ENCODE measurements at regions not wholly inside any gene's neighbourhood (a gene's known extent, or its start where the extent isn't known, plus 50 kb on each side); places are given as distances from the start of the nearest gene placed in this dataset.

DNA sequence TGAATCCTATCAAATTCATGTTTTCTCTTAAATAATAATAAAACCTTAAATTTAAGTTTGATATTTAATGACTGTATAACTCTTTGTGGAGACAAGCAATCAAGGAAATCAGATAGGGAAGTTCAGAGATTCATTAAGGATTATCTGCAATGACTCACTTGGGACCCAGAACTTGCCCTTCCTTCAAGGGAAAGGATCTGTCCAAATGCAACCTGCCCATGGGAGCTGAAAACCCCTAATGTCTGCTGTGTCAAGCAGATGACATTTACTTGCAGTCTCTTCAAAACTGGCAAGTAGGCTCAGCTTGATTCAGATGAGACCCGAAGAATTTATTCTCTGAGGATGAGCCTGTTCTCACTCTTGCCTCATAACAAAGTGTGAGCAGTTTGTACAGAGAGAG lies 1577.6 kb downstream of the EFNA5 start:
- TF ChIP-seq, protein P1, sequence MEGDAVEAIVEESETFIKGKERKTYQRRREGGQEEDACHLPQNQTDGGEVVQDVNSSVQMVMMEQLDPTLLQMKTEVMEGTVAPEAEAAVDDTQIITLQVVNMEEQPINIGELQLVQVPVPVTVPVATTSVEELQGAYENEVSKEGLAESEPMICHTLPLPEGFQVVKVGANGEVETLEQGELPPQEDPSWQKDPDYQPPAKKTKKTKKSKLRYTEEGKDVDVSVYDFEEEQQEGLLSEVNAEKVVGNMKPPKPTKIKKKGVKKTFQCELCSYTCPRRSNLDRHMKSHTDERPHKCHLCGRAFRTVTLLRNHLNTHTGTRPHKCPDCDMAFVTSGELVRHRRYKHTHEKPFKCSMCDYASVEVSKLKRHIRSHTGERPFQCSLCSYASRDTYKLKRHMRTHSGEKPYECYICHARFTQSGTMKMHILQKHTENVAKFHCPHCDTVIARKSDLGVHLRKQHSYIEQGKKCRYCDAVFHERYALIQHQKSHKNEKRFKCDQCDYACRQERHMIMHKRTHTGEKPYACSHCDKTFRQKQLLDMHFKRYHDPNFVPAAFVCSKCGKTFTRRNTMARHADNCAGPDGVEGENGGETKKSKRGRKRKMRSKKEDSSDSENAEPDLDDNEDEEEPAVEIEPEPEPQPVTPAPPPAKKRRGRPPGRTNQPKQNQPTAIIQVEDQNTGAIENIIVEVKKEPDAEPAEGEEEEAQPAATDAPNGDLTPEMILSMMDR (IDR thresholded peaks at IDR 0.05; ENCODE audit: poor library complexity): no peak
- no peak for TF ChIP-seq EZH2 (IDR thresholded peaks at IDR 0.05; ENCODE audit: borderline replicate concordance)
